ENCODE measurements at regions not wholly inside any gene's neighbourhood (a gene's known extent, or its start where the extent isn't known, plus 50 kb on each side); places are given as distances from the start of the nearest gene placed in this dataset.

GRCh38 chr10:128774979-128775378 is 648.8 kb upstream of the MKI67 start:
- H3K4me3 ChIP-seq (ENCODE audit: low read depth, low read length): no peak overlapping the region
- DNase-seq (ENCODE audit: low read depth): no peak
- no peaks in the 10 kb centered on the region for H3K27me3 ChIP-seq (ENCODE audit: control insufficient read depth, insufficient read depth, low read length)
- H3K36me3 ChIP-seq (ENCODE audit: control insufficient read depth, insufficient read depth, low read length): no peaks in the 10 kb centered on the region
- no peak for TF ChIP-seq CTCF (IDR thresholded peaks at IDR 0.05; ENCODE audit: insufficient read depth, low read length, poor library complexity, severe bottlenecking)

GRCh38 chr10:128775743-128776142 is 649.5 kb upstream of the MKI67 start:
- no peak for TF ChIP-seq CTCF (IDR thresholded peaks at IDR 0.05; ENCODE audit: insufficient read depth, low read length, poor library complexity, severe bottlenecking)
- H3K27me3 ChIP-seq (ENCODE audit: control insufficient read depth, insufficient read depth, low read length): no peaks in the 10 kb centered on the region
- H3K4me3 ChIP-seq (ENCODE audit: low read depth, low read length): no peak overlapping the region
- no peak for DNase-seq (ENCODE audit: low read depth)
- H3K36me3 ChIP-seq (ENCODE audit: control insufficient read depth, insufficient read depth, low read length): no peaks in the 10 kb centered on the region

DNA sequence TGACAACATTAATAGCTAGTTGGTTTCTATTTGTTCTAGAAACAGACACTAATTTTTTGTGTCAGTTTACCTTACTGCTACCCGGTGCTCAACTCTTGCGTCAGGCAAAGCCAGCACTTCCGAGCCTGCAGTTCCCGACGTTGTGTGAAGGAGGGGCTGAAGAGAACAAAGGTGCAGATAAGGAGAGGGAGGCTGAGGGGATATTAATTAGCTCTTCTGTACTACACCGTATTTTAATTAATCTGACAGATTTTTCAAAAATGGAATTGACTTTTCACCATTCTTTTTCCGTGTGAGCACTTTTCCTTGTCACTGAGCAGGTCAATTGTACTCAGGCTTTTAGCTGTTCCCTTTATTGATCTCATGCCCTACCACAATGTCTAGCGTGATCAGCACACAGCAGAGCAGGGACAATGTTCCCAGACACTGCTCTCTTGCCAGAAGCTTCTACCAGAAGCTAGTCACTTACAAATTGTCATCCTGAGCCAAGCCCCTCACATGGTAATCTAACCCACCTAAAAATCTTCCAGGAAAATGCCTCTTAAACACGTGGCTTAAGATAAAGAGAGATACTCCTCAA is 650.5 kb upstream of the MKI67 start:
- H3K27me3 ChIP-seq (ENCODE audit: control insufficient read depth, insufficient read depth, low read length): no peaks in the 10 kb centered on the region
- no peak for DNase-seq (ENCODE audit: low read depth)
- no peak for TF ChIP-seq CTCF (IDR thresholded peaks at IDR 0.05; ENCODE audit: insufficient read depth, low read length, poor library complexity, severe bottlenecking)
- no peak overlapping the region for H3K4me3 ChIP-seq (ENCODE audit: low read depth, low read length)
- no peaks in the 10 kb centered on the region for H3K36me3 ChIP-seq (ENCODE audit: control insufficient read depth, insufficient read depth, low read length)

DNA sequence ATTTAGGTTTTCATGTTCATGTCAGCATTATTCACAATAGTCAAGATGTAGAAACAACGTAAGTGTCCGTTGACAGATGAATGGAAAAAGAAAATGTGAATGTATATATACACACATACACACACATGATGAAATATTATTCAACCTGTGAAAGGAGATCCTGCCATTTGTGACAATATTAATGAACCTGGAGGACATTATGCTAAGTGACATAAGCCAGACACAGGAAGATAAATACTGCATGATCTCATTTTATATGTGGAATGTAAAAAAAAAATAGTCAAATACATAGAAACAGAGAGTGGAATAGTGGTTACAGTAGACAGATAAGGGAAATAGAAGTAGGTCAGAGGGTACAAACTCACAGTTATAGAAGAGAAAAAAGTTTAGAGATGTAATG is 651.1 kb upstream of the MKI67 start:
- H3K27me3 ChIP-seq (ENCODE audit: control insufficient read depth, insufficient read depth, low read length): no peaks in the 10 kb centered on the region
- H3K36me3 ChIP-seq (ENCODE audit: control insufficient read depth, insufficient read depth, low read length): no peaks in the 10 kb centered on the region
- no peak overlapping the region for H3K4me3 ChIP-seq (ENCODE audit: low read depth, low read length)
- DNase-seq (ENCODE audit: low read depth): no peak
- TF ChIP-seq CTCF (IDR thresholded peaks at IDR 0.05; ENCODE audit: insufficient read depth, low read length, poor library complexity, severe bottlenecking): no peak

GRCh38 chr10:128779416-128779815 is 653.2 kb upstream of the MKI67 start:
- DNase-seq (ENCODE audit: low read depth): no peak
- H3K36me3 ChIP-seq (ENCODE audit: control insufficient read depth, insufficient read depth, low read length): no peaks in the 10 kb centered on the region
- TF ChIP-seq CTCF (IDR thresholded peaks at IDR 0.05; ENCODE audit: insufficient read depth, low read length, poor library complexity, severe bottlenecking): no peak

DNA sequence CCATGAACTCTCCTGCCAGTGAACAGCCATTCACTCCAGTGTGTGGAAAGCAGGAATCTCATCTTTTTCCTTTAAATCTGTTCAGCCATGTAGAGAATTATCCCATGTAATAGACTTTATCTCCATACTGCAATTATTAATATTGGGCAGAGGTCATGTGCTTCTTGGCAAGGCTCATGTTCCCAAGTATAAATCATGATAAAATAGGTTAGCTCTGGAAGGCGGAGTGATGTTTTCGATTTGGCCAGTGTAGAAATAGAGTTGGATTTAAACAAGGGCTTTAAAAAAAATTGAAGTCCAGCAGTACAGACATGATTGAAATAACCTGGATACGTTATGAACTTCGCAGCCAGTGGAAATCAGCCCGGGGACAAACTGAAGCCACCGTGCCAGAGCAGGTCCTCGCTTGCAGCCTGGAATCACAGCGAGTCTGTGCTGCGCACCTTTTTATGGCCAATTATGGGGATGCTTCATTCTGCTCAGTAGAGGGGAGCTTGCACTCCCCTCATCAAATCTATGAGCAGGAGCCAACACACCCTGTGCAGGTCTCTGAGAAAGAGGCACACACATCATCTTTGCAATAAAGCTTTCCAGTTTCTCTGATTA is 654.0 kb upstream of the MKI67 start:
- Histone ChIP-seq H3K27me3 (ENCODE audit: control insufficient read depth, insufficient read depth, low read length) (no peaks in the 10 kb centered on the region), H3K4me3 (ENCODE audit: low read depth, low read length) (no peak overlapping the region), H3K36me3 (ENCODE audit: control insufficient read depth, insufficient read depth, low read length) (no peaks in the 10 kb centered on the region)
- DNase-seq (ENCODE audit: low read depth): no peak
- no peak for TF ChIP-seq CTCF (IDR thresholded peaks at IDR 0.05; ENCODE audit: insufficient read depth, low read length, poor library complexity, severe bottlenecking)

More at GRCh38 chr10:128779416-128779815, 653.2 kb upstream of the MKI67 start:
- Histone ChIP-seq H3K27me3 (ENCODE audit: control insufficient read depth, insufficient read depth, low read length) (no peaks in the 10 kb centered on the region), H3K4me3 (ENCODE audit: low read depth, low read length) (no peak overlapping the region)

All from kidney epithelial cell (primary cell).